ENCODE measurements at regions not wholly inside any gene's neighbourhood (a gene's known extent, or its start where the extent isn't known, plus 50 kb on each side); places are given as distances from the start of the nearest gene placed in this dataset.

DNA sequence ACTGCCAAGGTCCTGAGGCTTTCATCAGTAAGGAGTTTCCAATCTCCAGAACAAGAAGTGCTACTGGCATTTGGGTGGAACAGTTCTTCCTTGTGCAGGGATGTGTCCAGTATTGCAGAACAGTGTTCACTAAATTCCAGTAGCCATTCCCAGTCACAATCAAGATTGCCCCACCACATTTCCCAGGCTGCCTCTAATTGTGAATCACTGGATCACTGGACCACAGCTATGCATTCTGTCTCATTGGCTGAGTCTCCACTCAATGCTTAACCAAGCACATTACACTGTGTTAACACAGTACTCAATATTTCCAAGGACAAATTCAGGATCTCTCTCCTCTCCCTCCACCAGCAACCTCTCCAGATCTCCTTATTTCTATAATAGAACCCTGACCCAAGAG, 160.2 kb upstream of the CCDC150 start:
- TF ChIP-seq, protein P1, sequence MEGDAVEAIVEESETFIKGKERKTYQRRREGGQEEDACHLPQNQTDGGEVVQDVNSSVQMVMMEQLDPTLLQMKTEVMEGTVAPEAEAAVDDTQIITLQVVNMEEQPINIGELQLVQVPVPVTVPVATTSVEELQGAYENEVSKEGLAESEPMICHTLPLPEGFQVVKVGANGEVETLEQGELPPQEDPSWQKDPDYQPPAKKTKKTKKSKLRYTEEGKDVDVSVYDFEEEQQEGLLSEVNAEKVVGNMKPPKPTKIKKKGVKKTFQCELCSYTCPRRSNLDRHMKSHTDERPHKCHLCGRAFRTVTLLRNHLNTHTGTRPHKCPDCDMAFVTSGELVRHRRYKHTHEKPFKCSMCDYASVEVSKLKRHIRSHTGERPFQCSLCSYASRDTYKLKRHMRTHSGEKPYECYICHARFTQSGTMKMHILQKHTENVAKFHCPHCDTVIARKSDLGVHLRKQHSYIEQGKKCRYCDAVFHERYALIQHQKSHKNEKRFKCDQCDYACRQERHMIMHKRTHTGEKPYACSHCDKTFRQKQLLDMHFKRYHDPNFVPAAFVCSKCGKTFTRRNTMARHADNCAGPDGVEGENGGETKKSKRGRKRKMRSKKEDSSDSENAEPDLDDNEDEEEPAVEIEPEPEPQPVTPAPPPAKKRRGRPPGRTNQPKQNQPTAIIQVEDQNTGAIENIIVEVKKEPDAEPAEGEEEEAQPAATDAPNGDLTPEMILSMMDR (IDR thresholded peaks at IDR 0.05) = no peak
- no peak for TF ChIP-seq POLR2A (IDR thresholded peaks at IDR 0.05)
- Histone ChIP-seq H3K36me3 (no peaks in the 10 kb centered on the region), H3K4me1 (peaks cover 0 to 52% (median 3%) of the 10 kb centered on the region in 12 donors), H3K27ac (peak overlapping the region in 2 of 12 donors; percentile 25 to 47), H3K4me3 (no peak overlapping the region), H3K9me3 (no peaks in the 10 kb centered on the region), H3K27me3 (no peaks in the 10 kb centered on the region)
- intact Hi-C loops (cut with DNase I) = loop anchor here in 4 of 10 donors (5.0 to 10.0 kb wide), 3 partner anchors 58 to 115 kb away; partner anchors contain the start of gene HECW2 (in 1 of the 4)
- DNase-seq (no peak), ATAC-seq (no peak)

DNA sequence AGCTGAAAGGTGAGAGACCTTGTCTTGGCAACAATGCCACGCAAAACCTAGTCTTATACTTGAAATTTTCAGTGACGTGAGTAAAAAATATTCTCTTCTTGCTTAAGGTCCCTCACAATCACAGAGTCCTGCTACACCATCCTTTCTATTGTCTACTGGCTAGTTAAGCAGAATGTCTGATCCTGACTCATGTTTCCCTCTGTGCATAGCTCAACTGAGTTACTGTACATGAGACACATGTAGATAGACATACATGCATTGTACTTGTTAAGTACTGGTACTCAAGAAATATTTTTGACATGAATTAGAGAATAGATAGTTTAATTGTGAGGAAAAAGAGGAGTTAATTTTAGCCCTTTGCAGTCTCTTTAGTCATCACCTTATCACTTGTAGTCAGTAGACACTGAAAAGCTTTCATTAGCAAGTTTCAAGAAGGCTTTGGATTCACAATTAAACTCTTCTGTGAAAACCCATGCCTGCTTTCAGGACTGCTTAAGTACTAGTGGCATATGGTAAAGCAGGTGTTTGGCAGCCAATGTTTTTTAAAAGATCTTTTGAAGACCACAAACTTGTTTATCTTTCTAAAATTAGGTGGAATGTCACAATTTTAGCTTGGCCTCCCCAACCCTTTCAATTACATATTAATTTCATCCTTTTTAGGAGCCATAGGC, 158.7 kb upstream of the CCDC150 start:
- Histone ChIP-seq H3K27ac (no peak overlapping the region), H3K9me3 (no peaks in the 10 kb centered on the region), H3K27me3 (no peaks in the 10 kb centered on the region), H3K4me3 (no peak overlapping the region), H3K4me1 (peaks cover 0 to 41% (median 3%) of the 10 kb centered on the region in 12 donors), H3K36me3 (no peaks in the 10 kb centered on the region)
- 97 to 100% (median 100%) methylated on average over 2 of the region's 2 CpGs for WGBS, 4 donors
- DNase-seq (no peak), ATAC-seq (no peak)
- TF ChIP-seq, protein P1 (IDR thresholded peaks at IDR 0.05) = no peak
- no peak for TF ChIP-seq POLR2A (IDR thresholded peaks at IDR 0.05)
- intact Hi-C loops (cut with DNase I) = loop anchor here in 2 of 10 donors (5.0 to 10.0 kb wide), 2 partner anchors 112 to 114 kb away; partner anchors contain the start of gene HECW2 (in 2 of the 2)

DNA sequence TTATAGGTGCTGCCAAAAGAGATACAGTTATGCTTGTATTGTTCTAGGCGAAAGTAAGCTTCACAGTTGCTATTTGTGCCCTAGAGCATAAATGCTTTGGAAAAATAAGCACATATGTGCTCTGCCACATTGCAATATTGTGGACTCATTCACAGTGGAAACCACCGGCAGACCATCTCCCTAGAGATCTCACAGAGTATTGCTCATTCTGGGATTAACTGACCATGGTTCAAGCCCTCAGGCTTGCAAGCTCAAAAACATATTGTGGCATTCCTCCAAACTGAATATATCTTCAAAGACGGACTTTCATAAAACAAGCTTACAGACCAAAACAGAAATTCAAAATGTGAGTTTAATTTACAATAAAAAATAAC, 158.2 kb upstream of the CCDC150 start:
- H3K4me3 ChIP-seq = no peak overlapping the region
- no peak for ATAC-seq
- no peak for DNase-seq
- H3K36me3 ChIP-seq = no peaks in the 10 kb centered on the region
- no peaks in the 10 kb centered on the region for H3K9me3 ChIP-seq
- H3K27me3 ChIP-seq = no peaks in the 10 kb centered on the region
- no peak overlapping the region for H3K27ac ChIP-seq
- peaks cover 0 to 43% (median 3%) of the 10 kb centered on the region in 12 donors for H3K4me1 ChIP-seq
- WGBS, 4 donors = 63 to 82% (median 69%) methylated on average over 3 of the region's 3 CpGs
- TF ChIP-seq, protein P1 (IDR thresholded peaks at IDR 0.05) = no peak
- no peak for TF ChIP-seq POLR2A (IDR thresholded peaks at IDR 0.05)
- intact Hi-C loops (cut with DNase I) = loop anchor here in 2 of 10 donors (5.0 to 10.0 kb wide), 2 partner anchors 111 to 113 kb away; partner anchors contain the start of gene HECW2 (in 2 of the 2)

DNA sequence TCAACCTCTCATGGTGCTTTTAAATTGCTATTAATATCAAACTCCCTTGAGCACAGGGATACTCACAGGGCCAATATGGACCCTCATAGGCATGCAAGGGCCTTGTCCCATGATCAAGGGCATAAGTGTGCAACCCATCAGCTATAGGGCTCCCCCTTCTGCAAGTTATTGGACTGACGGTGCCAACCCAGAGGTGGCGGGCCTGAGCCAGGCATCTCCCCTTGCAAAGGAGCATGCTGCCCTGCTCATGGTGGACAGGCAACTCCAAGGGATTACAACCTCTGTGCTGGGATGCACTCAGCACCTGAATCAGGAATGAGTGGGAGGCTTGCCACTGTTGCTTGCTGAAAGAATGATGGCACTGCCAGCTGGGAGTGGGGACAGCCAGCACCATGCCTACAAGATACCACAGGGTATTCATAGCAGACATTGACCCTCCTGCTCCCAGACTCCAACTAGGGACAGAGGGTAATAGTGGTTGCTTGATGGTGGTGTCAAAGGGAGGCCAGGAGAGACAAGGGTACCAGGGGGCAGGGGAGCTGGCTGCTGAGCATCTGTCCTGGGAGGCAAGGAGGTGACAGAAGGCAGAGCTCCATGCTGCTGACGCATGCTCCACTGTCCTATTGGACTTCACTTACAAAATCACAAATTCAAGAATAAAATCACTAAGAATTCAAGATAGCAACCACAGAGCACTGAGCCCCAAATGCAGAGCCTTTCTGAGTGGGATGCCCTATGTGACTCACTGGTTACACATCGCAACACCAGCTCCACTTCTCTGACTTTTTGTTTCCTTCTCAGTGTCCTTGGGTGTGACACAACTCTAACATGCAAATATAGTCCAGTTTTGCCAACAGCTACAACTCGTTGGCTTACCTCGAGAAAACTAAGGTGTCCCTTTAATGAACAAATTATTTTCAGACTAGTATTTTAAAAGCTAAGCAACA, 157.1 kb upstream of the CCDC150 start:
- H3K4me3 ChIP-seq = no peak overlapping the region
- H3K4me1 ChIP-seq = peaks cover 0 to 49% (median 3%) of the 10 kb centered on the region in 12 donors
- H3K9me3 ChIP-seq = no peaks in the 10 kb centered on the region
- DNase-seq = peak in 2 of 5 donors; percentile 29 to 50
- H3K36me3 ChIP-seq = no peaks in the 10 kb centered on the region
- ATAC-seq = peak in 3 of 4 donors; percentile 29 to 33 (median 32)
- TF ChIP-seq, protein P1 (IDR thresholded peaks at IDR 0.05) = no peak
- no peak for TF ChIP-seq POLR2A (IDR thresholded peaks at IDR 0.05)
- 92 to 97% (median 95%) methylated on average over 5 to 6 of the region's 6 CpGs for WGBS, 4 donors
- no peaks in the 10 kb centered on the region for H3K27me3 ChIP-seq
- intact Hi-C loops (cut with DNase I) = loop anchor here in 2 of 10 donors (5.0 to 10.0 kb wide), 2 partner anchors 110 to 112 kb away; partner anchors contain the start of gene HECW2 (in 2 of the 2)
- no peak overlapping the region for H3K27ac ChIP-seq
